ENCODE measurements at regions not wholly inside any gene's neighbourhood (a gene's known extent, or its start where the extent isn't known, plus 50 kb on each side); places are given as distances from the start of the nearest gene placed in this dataset.

GRCh38 chr5:2193142-2193541, 310.4 kb upstream of the IRX4 start:
- POLR2A ChIA-PET, result no interaction called here
- no peak for FAIRE-seq

More at GRCh38 chr5:2193142-2193541, 310.4 kb upstream of the IRX4 start:
- Histone ChIP-seq H3K4me3 (replicated peaks in 1 of 3; ENCODE audit: insufficient read depth in 1 of 3, low read depth in 1 of 3, low read length in 3 of 3) (no peak overlapping the region), H3K9me1 (replicated peaks; ENCODE audit: control insufficient read depth, extremely low read depth, insufficient read depth, low read length) (no peaks in the 10 kb centered on the region), H3K36me3 (ENCODE audit: control insufficient read depth in 2 of 2, extremely low read depth in 1 of 2, insufficient read depth in 2 of 2, low read length in 2 of 2) (no peaks in the 10 kb centered on the region), H3K9me3 (replicated peaks; ENCODE audit: control insufficient read depth, insufficient read depth, low read length) (peaks cover 6% of the 10 kb centered on the region), H3K79me2 (ENCODE audit: control insufficient read depth, insufficient read depth, low read length) (no peaks in the 10 kb centered on the region), H2AFZ (ENCODE audit: low read depth, low read length) (no peak overlapping the region), H3K9ac (replicated peaks; ENCODE audit: extremely low read depth, insufficient read depth, low read length) (no peak overlapping the region), H3K4me1 (ENCODE audit: control insufficient read depth, extremely low read depth, insufficient read depth, low read length) (no peaks in the 10 kb centered on the region), H4K20me1 (replicated peaks; ENCODE audit: control insufficient read depth, extremely low read depth, insufficient read depth, low read length) (no peaks in the 10 kb centered on the region), H3K4me2 (ENCODE audit: insufficient read depth, low read length) (no peak overlapping the region), H3K27me3 (ENCODE audit: control insufficient read depth in 2 of 2, insufficient read depth in 2 of 2, low read length in 2 of 2) (no peaks in the 10 kb centered on the region), H3K27ac (ENCODE audit: insufficient read depth, low read depth, low read length) (no peak overlapping the region)
- dilution Hi-C loops (cut with MboI; ENCODE audit: extremely low pct_ligation_motif_present, low sequenced_read_pairs) (no loop called here), intact Hi-C loops (cut with micrococcal nuclease) (no loop called here)
- CTCF ChIA-PET, result no interaction called here
- DNase-seq (ENCODE audit: low read depth, low spot score), result no peak
- TF ChIP-seq POLR2A (IDR thresholded peaks at IDR 0.05; ENCODE audit: low read depth, low read length) (no peak), GATA2 (IDR thresholded peaks at IDR 0.05; ENCODE audit: insufficient read depth, insufficient read length, low read depth, low read length) (no peak), MAX (IDR thresholded peaks at IDR 0.05; ENCODE audit: insufficient read depth, insufficient read length) (no peak), MYC (IDR thresholded peaks at IDR 0.05; ENCODE audit: low read depth, low read length) (no peak), JUN (IDR thresholded peaks at IDR 0.05; ENCODE audit: borderline replicate concordance, insufficient read depth, insufficient read length, low read depth) (no peak), CTCF (IDR thresholded peaks at IDR 0.05; ENCODE audit: extremely low read depth in 1 of 2, insufficient read depth in 1 of 2, low read depth in 1 of 2, low read length in 2 of 2) (no peak)
- BruUV-seq (replicated peaks), result no TSS peak

Measured in endothelial cell of umbilical vein (primary cell).